SK-N-SH (cell line): ENCODE measurements at regions not wholly inside any gene's neighbourhood (a gene's known extent, or its start where the extent isn't known, plus 50 kb on each side); places are given as distances from the start of the nearest gene placed in this dataset.
A peak's percentile ranks its signal among the peaks of the same experiment; 100 is the strongest.

Experiments used
- CTCF ChIA-PET: fragments of 300-600, 350-600 bp; formaldehyde crosslinking; extraction: SDS; loops from one replicate; lab custom pipeline; 2021; lab: Yijun Ruan, JAX
- POLR2A ChIA-PET: fragments of 350-600 bp; sonication (Branson Sonifier 250); formaldehyde crosslinking; extraction: SDS; loops from one replicate; lab custom pipeline; 2020; ENCODE audit warnings: antibody characterized with exemption, inconsistent platforms; lab: Yijun Ruan, JAX
- DNase-seq: peaks from one replicate; pipeline ENCODE4 v3.0.0; 2012
- H2AFZ ChIP-seq: fragments of 200-600 bp; sonication (generic); 2 replicates; pipeline ENCODE4 v1.8.1; 2016; ENCODE audit warnings: antibody characterized with exemption, mild to moderate bottlenecking, low read depth
- H3F3A ChIP-seq: fragments of 200-600 bp; sonication (generic); replicated peaks from 2 replicates; pipeline ENCODE3; 2016; ENCODE audit warnings: antibody characterized with exemption, mild to moderate bottlenecking; ENCODE audit not compliant: insufficient read depth
- H3K27ac ChIP-seq, 2 experiments: fragments of 200-500 bp in 1 of 2; fragments of 200-600 bp in 1 of 2; sonication (Bioruptor generic) in 1 of 2; sonication (generic), shearing (Covaris generic) in 1 of 2; 2 replicates each; pipeline versions ENCODE4 v1.5.1 to v1.6.1; 2014 to 2016; ENCODE audit warnings: low read depth in 2 of 2, inconsistent platforms in 1 of 2, low read length in 1 of 2, mild to moderate bottlenecking in 1 of 2, mixed read lengths in 1 of 2
- H3K27me3 ChIP-seq: fragments of 200-600 bp; sonication (generic), shearing (Covaris generic); 2 replicates; pipeline ENCODE4 v1.6.1; 2016; ENCODE audit warnings: mixed run types; ENCODE audit not compliant: insufficient read depth
- H3K36me3 ChIP-seq, 2 experiments: fragments of 200-500 bp in 1 of 2; fragments of 200-600 bp in 1 of 2; sonication (Bioruptor generic) in 1 of 2; sonication (generic) in 1 of 2; replicated peaks in 1 of 2; 2 replicates each; pipeline versions ENCODE3 to v1.5.1; 2014 to 2016; ENCODE audit warnings: low read length in 1 of 2, mild to moderate bottlenecking in 1 of 2; ENCODE audit not compliant: insufficient read depth in 2 of 2, control insufficient read depth in 1 of 2
- H3K4me1 ChIP-seq, 2 experiments: fragments of 200-500 bp in 1 of 2; fragments of 200-600 bp in 1 of 2; sonication (Bioruptor generic) in 1 of 2; sonication (generic), shearing (Covaris generic) in 1 of 2; 2 replicates each; pipeline versions ENCODE4 v1.5.1 to v1.6.1; 2014 to 2016; ENCODE audit warnings: low read depth in 1 of 2, low read length in 1 of 2, mixed run types in 1 of 2; ENCODE audit not compliant: insufficient read depth in 2 of 2, control insufficient read depth in 1 of 2
- H3K4me2 ChIP-seq: fragments of 200-600 bp; sonication (generic), shearing (Covaris generic); 2 replicates; pipeline ENCODE4 v1.6.1; 2017; ENCODE audit warnings: mixed run types
- H3K4me3 ChIP-seq, 2 experiments: fragments of 200-500 bp in 1 of 2; fragments of 200-600 bp in 1 of 2; sonication (Bioruptor generic) in 1 of 2; sonication (generic), shearing (Covaris generic) in 1 of 2; 2 replicates each; pipeline versions ENCODE4 v1.5.1 to v1.8.1; 2014 to 2016; ENCODE audit warnings: low read depth in 2 of 2, inconsistent platforms in 1 of 2, low read length in 1 of 2, mild to moderate bottlenecking in 1 of 2, mixed read lengths in 1 of 2, moderate library complexity in 1 of 2
- H3K79me2 ChIP-seq: fragments of 200-600 bp; sonication (generic); 2 replicates; pipeline ENCODE4 v1.8.1; 2017; ENCODE audit warnings: mild to moderate bottlenecking; ENCODE audit not compliant: insufficient read depth
- H3K9ac ChIP-seq: fragments of 200-600 bp; sonication (generic); 2 replicates; pipeline ENCODE4 v1.6.1; 2017; ENCODE audit warnings: mixed run types
- H3K9me2 ChIP-seq: fragments of 200-600 bp; sonication (generic); 2 replicates; pipeline ENCODE4 v1.6.1; 2017; ENCODE audit warnings: mixed run types
- H3K9me3 ChIP-seq: fragments of 200-600 bp; sonication (generic); 2 replicates; pipeline ENCODE4 v1.6.1; 2017; ENCODE audit warnings: mixed run types, mild to moderate bottlenecking, moderate library complexity
- H4K20me1 ChIP-seq: fragments of 200-600 bp; sonication (generic); 2 replicates; pipeline ENCODE4 v1.6.1; 2017; ENCODE audit warnings: mild to moderate bottlenecking, mixed run types; ENCODE audit not compliant: insufficient read depth
- CHD2 ChIP-seq: fragments of 150-350 bp; IDR thresholded peaks from 2 replicates; pipeline ENCODE4 v1.6.1; 2018; ENCODE audit warnings: low read length; ENCODE audit not compliant: partially characterized antibody
- ELF1 ChIP-seq: IDR thresholded peaks from 2 replicates; pipeline ENCODE4 v1.4.0; 2012
- EP300 ChIP-seq, 2 experiments: IDR thresholded peaks; 2 replicates each; pipeline versions ENCODE4 v1.4.0 to v1.6.1; 2012; ENCODE audit warnings: borderline replicate concordance in 1 of 2, low read depth in 1 of 2, low read length in 1 of 2
- EZH2phosphoT487 ChIP-seq: fragments of 200-600 bp; sonication (generic); IDR thresholded peaks from 2 replicates; pipeline ENCODE4 v1.6.1; 2017; ENCODE audit warnings: low read depth, mixed run types, mild to moderate bottlenecking, antibody characterized with exemption, moderate library complexity, borderline replicate concordance
- FOSL2 ChIP-seq: IDR thresholded peaks from 2 replicates; pipeline ENCODE4 v1.4.0; 2012; ENCODE audit warnings: low read depth, mild to moderate bottlenecking, moderate library complexity, borderline replicate concordance
- FOXM1 ChIP-seq: IDR thresholded peaks from 2 replicates; pipeline ENCODE4 v1.4.0; 2012; ENCODE audit warnings: low read depth, mild to moderate bottlenecking
- RAD21 ChIP-seq: IDR thresholded peaks from 2 replicates; pipeline ENCODE4 v1.6.1; 2012; ENCODE audit warnings: mild to moderate bottlenecking, low read length
- RFX5 ChIP-seq: IDR thresholded peaks from 2 replicates; pipeline ENCODE4 v1.6.1; 2012; ENCODE audit warnings: mild to moderate bottlenecking, improper control_type of control experiment, low read length
- SIN3A ChIP-seq: IDR thresholded peaks from 2 replicates; pipeline ENCODE4 v1.6.1; 2012; ENCODE audit warnings: low read depth, mild to moderate bottlenecking, low read length, moderate library complexity, borderline replicate concordance
- SMC3 ChIP-seq: IDR thresholded peaks from 2 replicates; pipeline ENCODE4 v1.6.1; 2012; ENCODE audit warnings: low read depth, low read length, improper control_type of control experiment
- TAF1 ChIP-seq: IDR thresholded peaks from 2 replicates; pipeline ENCODE4 v1.6.1; 2012; ENCODE audit warnings: low read depth, mild to moderate bottlenecking, low read length, moderate library complexity, borderline replicate concordance
- TCF12 ChIP-seq: IDR thresholded peaks from 2 replicates; pipeline ENCODE4 v1.4.0; 2012
- TEAD4 ChIP-seq: IDR thresholded peaks from 2 replicates; pipeline ENCODE4 v1.4.0; 2012; ENCODE audit warnings: mild to moderate bottlenecking, borderline replicate concordance; ENCODE audit not compliant: insufficient read depth
- WGBS: methylation state at CpG from one replicate; pipeline ENCODE4 v1.1.6; 2017; ENCODE audit warnings: low lambda C conversion rate; 5-methylcytosine and 5-hydroxymethylcytosine counted together
- TF ChIP-seq, protein P1 (sequence below): IDR thresholded peaks from 2 replicates; pipeline ENCODE4 v1.4.0; 2012; ENCODE audit warnings: low read depth, borderline replicate concordance
- TF ChIP-seq, protein P2 (sequence below): IDR thresholded peaks from 2 replicates; pipeline ENCODE4 v1.4.0; 2012; ENCODE audit warnings: low read depth, borderline replicate concordance
- TF ChIP-seq, protein P3 (sequence below): fragments of 200-600 bp; sonication (generic); IDR thresholded peaks from 2 replicates; pipeline ENCODE4 v1.6.1; 2017; ENCODE audit warnings: antibody characterized with exemption, mild to moderate bottlenecking, moderate library complexity
- TF ChIP-seq, protein P4 (sequence below): IDR thresholded peaks from 2 replicates; pipeline ENCODE4 v1.6.1; 2012; ENCODE audit warnings: mild to moderate bottlenecking, low read depth, low read length, moderate library complexity

DNA sequence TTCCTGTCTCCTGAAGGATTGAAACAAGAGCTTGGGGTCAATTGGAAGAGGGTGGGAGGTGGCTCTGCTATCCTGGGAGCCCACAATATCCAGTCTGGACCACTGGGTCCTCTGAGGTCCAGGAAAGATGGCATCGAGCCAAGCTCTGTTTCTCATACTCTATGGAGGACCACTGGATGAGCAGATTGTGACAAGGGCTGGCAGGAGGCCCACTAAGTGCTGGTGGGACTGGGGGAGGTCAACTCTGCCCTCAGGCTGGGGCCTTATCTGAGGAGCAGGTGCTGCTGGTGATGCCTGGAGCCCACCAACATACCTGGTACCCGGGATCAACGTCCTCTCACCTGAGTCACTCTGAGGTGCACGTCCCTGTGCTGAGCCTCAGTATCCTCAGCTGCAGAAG lies 142.4 kb downstream of the NDUFA10 start:
- TF ChIP-seq FOXM1 (no peak), RFX5 (no peak), ELF1 (no peak), TEAD4 (no peak), TCF12 (no peak), CHD2 (no peak), EP300 (IDR thresholded peaks at IDR 0.05; ENCODE audit: borderline replicate concordance in 1 of 2, low read depth in 1 of 2, low read length in 1 of 2) (no peak), EZH2phosphoT487 (no peak), FOSL2 (no peak), SIN3A (no peak)
- TF ChIP-seq, protein P1, sequence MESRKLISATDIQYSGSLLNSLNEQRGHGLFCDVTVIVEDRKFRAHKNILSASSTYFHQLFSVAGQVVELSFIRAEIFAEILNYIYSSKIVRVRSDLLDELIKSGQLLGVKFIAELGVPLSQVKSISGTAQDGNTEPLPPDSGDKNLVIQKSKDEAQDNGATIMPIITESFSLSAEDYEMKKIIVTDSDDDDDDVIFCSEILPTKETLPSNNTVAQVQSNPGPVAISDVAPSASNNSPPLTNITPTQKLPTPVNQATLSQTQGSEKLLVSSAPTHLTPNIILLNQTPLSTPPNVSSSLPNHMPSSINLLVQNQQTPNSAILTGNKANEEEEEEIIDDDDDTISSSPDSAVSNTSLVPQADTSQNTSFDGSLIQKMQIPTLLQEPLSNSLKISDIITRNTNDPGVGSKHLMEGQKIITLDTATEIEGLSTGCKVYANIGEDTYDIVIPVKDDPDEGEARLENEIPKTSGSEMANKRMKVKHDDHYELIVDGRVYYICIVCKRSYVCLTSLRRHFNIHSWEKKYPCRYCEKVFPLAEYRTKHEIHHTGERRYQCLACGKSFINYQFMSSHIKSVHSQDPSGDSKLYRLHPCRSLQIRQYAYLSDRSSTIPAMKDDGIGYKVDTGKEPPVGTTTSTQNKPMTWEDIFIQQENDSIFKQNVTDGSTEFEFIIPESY = no peak
- TF ChIP-seq, protein P2, sequence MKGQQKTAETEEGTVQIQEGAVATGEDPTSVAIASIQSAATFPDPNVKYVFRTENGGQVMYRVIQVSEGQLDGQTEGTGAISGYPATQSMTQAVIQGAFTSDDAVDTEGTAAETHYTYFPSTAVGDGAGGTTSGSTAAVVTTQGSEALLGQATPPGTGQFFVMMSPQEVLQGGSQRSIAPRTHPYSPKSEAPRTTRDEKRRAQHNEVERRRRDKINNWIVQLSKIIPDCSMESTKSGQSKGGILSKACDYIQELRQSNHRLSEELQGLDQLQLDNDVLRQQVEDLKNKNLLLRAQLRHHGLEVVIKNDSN = no peak
- no peaks in the 10 kb centered on the region for H3K9me2 ChIP-seq
- H3K4me1 ChIP-seq = peaks cover 0 to 23% of the 10 kb centered on the region in 2 experiments; a peak in 2 of 4 replicates
- no peaks in the 10 kb centered on the region for H3K27me3 ChIP-seq
- no peaks in the 10 kb centered on the region for H3K79me2 ChIP-seq
- H3K9ac ChIP-seq = no peak overlapping the region
- H3K4me3 ChIP-seq = no peak overlapping the region
- peaks cover 5% of the 10 kb centered on the region; the same call in 1 of the 2 replicates for H3K9me3 ChIP-seq
- no peaks in the 10 kb centered on the region for H4K20me1 ChIP-seq
- WGBS = 25% methylated on average over 2 of the region's 4 CpGs
- ChIA-PET POLR2A (no interaction called here), CTCF (interaction anchor here (0.6 to 1.5 kb wide), 8 partner anchors 9 to 322 kb away, joined by 3 to 8 read pairs (median 3); no protein-coding TSS in a partner anchor)
- H3K4me2 ChIP-seq = no peak overlapping the region
- H3K27ac ChIP-seq = no peak overlapping the region
- H3F3A ChIP-seq = no peaks in the 10 kb centered on the region
- H2AFZ ChIP-seq = no peak overlapping the region
- no peak for DNase-seq
- H3K36me3 ChIP-seq = no peaks in the 10 kb centered on the region

DNA sequence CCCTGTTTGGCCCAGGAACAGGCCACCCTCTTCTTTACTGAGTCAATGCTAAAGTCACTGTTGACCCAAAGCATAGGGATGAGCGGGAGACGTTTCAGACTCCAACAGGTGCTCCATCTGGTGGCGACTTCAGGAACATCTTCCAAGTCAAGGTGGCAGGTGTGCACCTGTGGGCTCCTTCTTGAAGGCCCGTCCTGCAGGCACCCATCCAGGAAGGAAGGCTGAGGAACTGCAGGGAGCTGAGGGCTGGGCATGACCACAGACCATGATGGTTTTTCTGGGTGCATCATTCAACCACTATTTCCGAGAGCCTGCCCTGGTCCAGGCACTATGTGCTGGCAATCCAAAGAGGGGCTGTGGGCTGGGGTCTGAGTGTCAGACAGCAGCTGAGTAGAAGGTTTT lies 142.8 kb downstream of the NDUFA10 start:
- Histone ChIP-seq H3K9ac (no peak overlapping the region), H3F3A (no peaks in the 10 kb centered on the region), H3K4me2 (no peak overlapping the region), H3K4me1 (peaks cover 0 to 23% of the 10 kb centered on the region in 2 experiments; a peak in 2 of 4 replicates), H3K27ac (no peak overlapping the region), H2AFZ (no peak overlapping the region), H3K36me3 (no peaks in the 10 kb centered on the region), H4K20me1 (no peaks in the 10 kb centered on the region), H3K79me2 (no peaks in the 10 kb centered on the region), H3K9me3 (peaks cover 5% of the 10 kb centered on the region; the same call in 1 of the 2 replicates), H3K27me3 (no peaks in the 10 kb centered on the region), H3K9me2 (no peaks in the 10 kb centered on the region), H3K4me3 (no peak overlapping the region; a peak in 1 of 4 replicates)
- ChIA-PET POLR2A (no interaction called here), CTCF (interaction anchor here (0.6 to 1.5 kb wide), 7 partner anchors 9 to 321 kb away, joined by 3 to 8 read pairs (median 3); no protein-coding TSS in a partner anchor)
- peak; percentile 56 for DNase-seq
- 25% methylated on average over 5 of the region's 5 CpGs for WGBS
- TF ChIP-seq SMC3 (peak; percentile 44; the same call in 1 of the 2 replicates), EP300 (IDR thresholded peaks at IDR 0.05; ENCODE audit: borderline replicate concordance in 1 of 2, low read depth in 1 of 2, low read length in 1 of 2) (no peak), TAF1 (no peak), RAD21 (peak; percentile 65)
- TF ChIP-seq, protein P3, sequence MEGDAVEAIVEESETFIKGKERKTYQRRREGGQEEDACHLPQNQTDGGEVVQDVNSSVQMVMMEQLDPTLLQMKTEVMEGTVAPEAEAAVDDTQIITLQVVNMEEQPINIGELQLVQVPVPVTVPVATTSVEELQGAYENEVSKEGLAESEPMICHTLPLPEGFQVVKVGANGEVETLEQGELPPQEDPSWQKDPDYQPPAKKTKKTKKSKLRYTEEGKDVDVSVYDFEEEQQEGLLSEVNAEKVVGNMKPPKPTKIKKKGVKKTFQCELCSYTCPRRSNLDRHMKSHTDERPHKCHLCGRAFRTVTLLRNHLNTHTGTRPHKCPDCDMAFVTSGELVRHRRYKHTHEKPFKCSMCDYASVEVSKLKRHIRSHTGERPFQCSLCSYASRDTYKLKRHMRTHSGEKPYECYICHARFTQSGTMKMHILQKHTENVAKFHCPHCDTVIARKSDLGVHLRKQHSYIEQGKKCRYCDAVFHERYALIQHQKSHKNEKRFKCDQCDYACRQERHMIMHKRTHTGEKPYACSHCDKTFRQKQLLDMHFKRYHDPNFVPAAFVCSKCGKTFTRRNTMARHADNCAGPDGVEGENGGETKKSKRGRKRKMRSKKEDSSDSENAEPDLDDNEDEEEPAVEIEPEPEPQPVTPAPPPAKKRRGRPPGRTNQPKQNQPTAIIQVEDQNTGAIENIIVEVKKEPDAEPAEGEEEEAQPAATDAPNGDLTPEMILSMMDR = peak; percentile 22; the same call in 1 of the 2 replicates
- TF ChIP-seq, protein P4, sequence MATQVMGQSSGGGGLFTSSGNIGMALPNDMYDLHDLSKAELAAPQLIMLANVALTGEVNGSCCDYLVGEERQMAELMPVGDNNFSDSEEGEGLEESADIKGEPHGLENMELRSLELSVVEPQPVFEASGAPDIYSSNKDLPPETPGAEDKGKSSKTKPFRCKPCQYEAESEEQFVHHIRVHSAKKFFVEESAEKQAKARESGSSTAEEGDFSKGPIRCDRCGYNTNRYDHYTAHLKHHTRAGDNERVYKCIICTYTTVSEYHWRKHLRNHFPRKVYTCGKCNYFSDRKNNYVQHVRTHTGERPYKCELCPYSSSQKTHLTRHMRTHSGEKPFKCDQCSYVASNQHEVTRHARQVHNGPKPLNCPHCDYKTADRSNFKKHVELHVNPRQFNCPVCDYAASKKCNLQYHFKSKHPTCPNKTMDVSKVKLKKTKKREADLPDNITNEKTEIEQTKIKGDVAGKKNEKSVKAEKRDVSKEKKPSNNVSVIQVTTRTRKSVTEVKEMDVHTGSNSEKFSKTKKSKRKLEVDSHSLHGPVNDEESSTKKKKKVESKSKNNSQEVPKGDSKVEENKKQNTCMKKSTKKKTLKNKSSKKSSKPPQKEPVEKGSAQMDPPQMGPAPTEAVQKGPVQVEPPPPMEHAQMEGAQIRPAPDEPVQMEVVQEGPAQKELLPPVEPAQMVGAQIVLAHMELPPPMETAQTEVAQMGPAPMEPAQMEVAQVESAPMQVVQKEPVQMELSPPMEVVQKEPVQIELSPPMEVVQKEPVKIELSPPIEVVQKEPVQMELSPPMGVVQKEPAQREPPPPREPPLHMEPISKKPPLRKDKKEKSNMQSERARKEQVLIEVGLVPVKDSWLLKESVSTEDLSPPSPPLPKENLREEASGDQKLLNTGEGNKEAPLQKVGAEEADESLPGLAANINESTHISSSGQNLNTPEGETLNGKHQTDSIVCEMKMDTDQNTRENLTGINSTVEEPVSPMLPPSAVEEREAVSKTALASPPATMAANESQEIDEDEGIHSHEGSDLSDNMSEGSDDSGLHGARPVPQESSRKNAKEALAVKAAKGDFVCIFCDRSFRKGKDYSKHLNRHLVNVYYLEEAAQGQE = no peak
